HepG2 (cell line): ENCODE measurements at regions not wholly inside any gene's neighbourhood (a gene's known extent, or its start where the extent isn't known, plus 50 kb on each side); places are given as distances from the start of the nearest gene placed in this dataset.

Experiments
- ATAC-seq: fragments of 200-7000 bp; cut with Tn5 transposase; 3 replicates; pipeline ENCODE4 v1.9.1; 2020; ENCODE audit warnings: mild to moderate bottlenecking, moderate library complexity
- BruUV-seq: library from RNA; stranded (reverse); fragments of 400-500 nt; replicated peaks from 2 replicates; lab custom pipeline; 2021; lab: Mats Ljungman, UMichigan
- CTCF ChIA-PET: fragments of 300-600 bp; formaldehyde crosslinking; extraction: SDS; loops from one replicate; lab custom pipeline; 2021; ENCODE audit warnings: low total read pairs, inconsistent platforms, low intra/inter-chr PET ratio; lab: Yijun Ruan, JAX
- POLR2A ChIA-PET: fragments of 350-600 bp; sonication (Branson Sonifier 250); formaldehyde crosslinking; loops from one replicate; lab custom pipeline; 2020; ENCODE audit warnings: antibody characterized with exemption, inconsistent platforms; lab: Yijun Ruan, JAX
- DNase-seq: peaks from one replicate; pipeline ENCODE4 v3.0.0-alpha.2; 2015; ENCODE audit warnings: low spot score
- FAIRE-seq: peaks from 3 replicates; lab custom pipeline; 2011; peaks lifted over from hg19 to GRCh38; lab: Jason Lieb, UNC
- H2AFZ ChIP-seq: one replicate; pipeline ENCODE4 v1.6.1; 2011; ENCODE audit warnings: low read length, inconsistent platforms
- H3K27ac ChIP-seq: fragments of 300-600 bp; 3 replicates; pipeline ENCODE4 v1.8.0; 2011; ENCODE audit warnings: mixed run types, mild to moderate bottlenecking, mixed read lengths, low read length, inconsistent platforms; ENCODE audit not compliant: insufficient read depth; ENCODE audit errors: extremely low read length
- H3K27me3 ChIP-seq, 2 experiments: fragments of 200-600 bp in 1 of 2; 2 replicates in 1 of 2; 3 replicates in 1 of 2; pipeline versions ENCODE4 v1.6.0 to v1.8.0; 2011; ENCODE audit warnings: low read length in 2 of 2, mild to moderate bottlenecking in 2 of 2, moderate library complexity in 2 of 2, inconsistent platforms in 1 of 2; ENCODE audit not compliant: insufficient read depth in 2 of 2, control insufficient read depth in 1 of 2
- H3K36me3 ChIP-seq, 2 experiments: fragments of 200-600 bp in 1 of 2; replicated peaks in 1 of 2; 2 replicates in 1 of 2; 3 replicates in 1 of 2; pipeline versions ENCODE4 v1.5.1 to v1.8.0; 2011; ENCODE audit warnings: low read length in 2 of 2, inconsistent platforms in 1 of 2; ENCODE audit not compliant: insufficient read depth in 2 of 2, control insufficient read depth in 1 of 2
- H3K4me1 ChIP-seq: 2 replicates; pipeline ENCODE4 v1.5.1; 2012; ENCODE audit warnings: low read length, inconsistent platforms; ENCODE audit not compliant: insufficient read depth
- H3K4me2 ChIP-seq: 2 replicates; pipeline ENCODE4 v1.6.0; 2011; ENCODE audit warnings: low read depth, low read length, inconsistent platforms
- H3K4me3 ChIP-seq, 3 experiments: fragments of 200-600 bp in 1 of 3; sonication (generic), shearing (Covaris generic) in 1 of 3; replicated peaks in 1 of 3; 2 replicates each; pipeline ENCODE4 v1.5.1; 2011 to 2016; ENCODE audit warnings: low read length in 3 of 3, inconsistent platforms in 2 of 3, low read depth in 2 of 3, mild to moderate bottlenecking in 2 of 3, control low read depth in 1 of 3, mixed read lengths in 1 of 3; ENCODE audit not compliant: insufficient read depth in 1 of 3
- H3K79me2 ChIP-seq: one replicate; pipeline ENCODE4 v1.6.1; 2011; ENCODE audit warnings: low read length, inconsistent platforms; ENCODE audit not compliant: insufficient read depth
- H3K9ac ChIP-seq: 2 replicates; pipeline ENCODE4 v1.6.0; 2011; ENCODE audit warnings: mild to moderate bottlenecking, low read depth, low read length, inconsistent platforms; ENCODE audit not compliant: insufficient read depth
- H3K9me3 ChIP-seq: 2 replicates; pipeline ENCODE4 v1.5.1; 2012; ENCODE audit warnings: mild to moderate bottlenecking, low read length
- H4K20me1 ChIP-seq: 2 replicates; pipeline ENCODE4 v1.6.0; 2011; ENCODE audit warnings: inconsistent platforms, mild to moderate bottlenecking, low read length, moderate library complexity; ENCODE audit not compliant: insufficient read depth
- CEBPB ChIP-seq: IDR thresholded peaks from 2 replicates; pipeline ENCODE4 v1.6.1; 2011; ENCODE audit warnings: low read depth, low read length, improper control_type of control experiment, borderline replicate concordance
- CENPX ChIP-seq: sonication (generic); formaldehyde crosslinking; IDR thresholded peaks from 2 replicates; pipeline ENCODE4 v1.9.0; 2021; ENCODE audit warnings: mild to moderate bottlenecking, missing genetic modification reagents, moderate library complexity
- ELF1 ChIP-seq: sonication (generic); formaldehyde crosslinking; IDR thresholded peaks from 2 replicates; pipeline ENCODE4 v1.4.0; 2020; ENCODE audit warnings: missing genetic modification reagents
- GFI1 ChIP-seq: sonication (generic); formaldehyde crosslinking; IDR thresholded peaks from 2 replicates; pipeline ENCODE4 v1.5.0; 2020; ENCODE audit warnings: missing genetic modification reagents, mild to moderate bottlenecking, borderline replicate concordance
- KDM2A ChIP-seq: sonication (generic); formaldehyde crosslinking; IDR thresholded peaks from 2 replicates; pipeline ENCODE4 v1.4.0; 2020; ENCODE audit warnings: low read depth, missing genetic modification reagents, borderline replicate concordance
- MIER2 ChIP-seq: IDR thresholded peaks from 2 replicates; pipeline ENCODE4 v1.6.1; 2016; ENCODE audit warnings: missing biosample characterization, missing genetic modification reagents
- NFATC3 ChIP-seq: sonication (generic); formaldehyde crosslinking; IDR thresholded peaks from 2 replicates; pipeline ENCODE4 v1.5.1; 2020; ENCODE audit warnings: mild to moderate bottlenecking, missing genetic modification reagents
- SIN3A ChIP-seq: IDR thresholded peaks from 2 replicates; pipeline ENCODE4 v1.6.1; 2011; ENCODE audit warnings: low read depth, mild to moderate bottlenecking, control low read depth, low read length, borderline replicate concordance
- TAF15 ChIP-seq: fragments of 200-400 bp; formaldehyde crosslinking; IDR thresholded peaks from one replicate; pipeline ENCODE4 v1.6.1; 2018; ENCODE audit warnings: mild to moderate bottlenecking, low read depth, low read length; ENCODE audit not compliant: poor library complexity, severe bottlenecking
- TBX2 ChIP-seq: sonication (generic); formaldehyde crosslinking; IDR thresholded peaks from 2 replicates; pipeline ENCODE4 v1.5.0; 2020; ENCODE audit warnings: missing genetic modification reagents, mild to moderate bottlenecking, borderline replicate concordance
- TP53 ChIP-seq: sonication (generic); formaldehyde crosslinking; conservative IDR thresholded peaks from 2 replicates; pipeline ENCODE4 v1.4.0; 2020; ENCODE audit warnings: missing genetic modification reagents
- WGBS: methylation state at CpG from one replicate; pipeline ENCODE4 v1.1.6; 2017; ENCODE audit warnings: low lambda C conversion rate; 5-methylcytosine and 5-hydroxymethylcytosine counted together
- in situ Hi-C: cut with HindIII; loops from 2 replicates; pipeline ENCODE4 v1.10.0; 2017; ENCODE audit warnings: low pct_unique_long_range_greater_than_20kb; ENCODE audit not compliant: extremely low pct_ligation_motif_present
- intact Hi-C: fragments of 100-400 bp; cut with micrococcal nuclease; formaldehyde crosslinking; loops from one replicate; pipeline ENCODE4 v1.10.0; 2022; ENCODE audit not compliant: unreplicated experiment
- TF ChIP-seq, protein P1 (sequence below): sonication (generic); formaldehyde crosslinking; conservative IDR thresholded peaks from 2 replicates; pipeline ENCODE4 v1.8.0; 2022; ENCODE audit warnings: low read depth, missing genetic modification reagents
- TF ChIP-seq, protein P2 (sequence below), 2 experiments: IDR thresholded peaks; 2 replicates each; pipeline ENCODE4 v1.6.1; 2011 to 2012; ENCODE audit warnings: low read length in 2 of 2, borderline replicate concordance in 1 of 2, low read depth in 1 of 2, mild to moderate bottlenecking in 1 of 2, moderate library complexity in 1 of 2
- TF ChIP-seq, protein P3 (sequence below): sonication (generic); formaldehyde crosslinking; IDR thresholded peaks from 2 replicates; pipeline ENCODE4 v1.4.0; 2020; ENCODE audit warnings: missing genetic modification reagents

DNA sequence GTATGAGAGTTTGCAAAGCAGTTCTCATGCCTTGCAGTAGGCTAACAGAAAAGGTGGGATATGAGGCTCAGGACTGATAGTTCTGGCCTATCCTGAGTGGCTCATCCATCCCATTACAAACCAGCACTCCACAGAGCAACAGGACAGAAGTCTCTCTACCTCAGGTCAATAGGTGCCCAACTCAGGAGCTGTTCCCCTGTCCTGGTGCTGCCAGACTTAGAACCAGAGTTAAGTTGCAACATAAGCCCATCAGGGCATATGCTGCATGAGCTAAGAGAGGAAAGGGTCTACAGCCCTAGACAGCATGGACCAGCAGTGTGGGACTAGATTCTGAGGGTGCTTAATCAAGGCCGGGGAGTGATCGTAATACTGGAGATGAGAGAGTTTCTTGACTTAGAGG lies 104.8 kb upstream of the ECI2 start:
- Histone ChIP-seq H3K79me2 (no peaks in the 10 kb centered on the region), H3K4me3 (no peak overlapping the region), H3K4me1 (no peaks in the 10 kb centered on the region), H3K27ac (no peak overlapping the region), H3K9me3 (peaks cover 14% of the 10 kb centered on the region), H3K9ac (no peak overlapping the region), H3K4me2 (no peak overlapping the region), H3K27me3 (no peaks in the 10 kb centered on the region; a peak in 1 of 5 replicates), H3K36me3 (no peaks in the 10 kb centered on the region)
- CTCF ChIA-PET, result no interaction called here
- in situ Hi-C loops, result no loop called here
- no peak for FAIRE-seq
- DNase-seq, result no peak
- TF ChIP-seq, protein P1, sequence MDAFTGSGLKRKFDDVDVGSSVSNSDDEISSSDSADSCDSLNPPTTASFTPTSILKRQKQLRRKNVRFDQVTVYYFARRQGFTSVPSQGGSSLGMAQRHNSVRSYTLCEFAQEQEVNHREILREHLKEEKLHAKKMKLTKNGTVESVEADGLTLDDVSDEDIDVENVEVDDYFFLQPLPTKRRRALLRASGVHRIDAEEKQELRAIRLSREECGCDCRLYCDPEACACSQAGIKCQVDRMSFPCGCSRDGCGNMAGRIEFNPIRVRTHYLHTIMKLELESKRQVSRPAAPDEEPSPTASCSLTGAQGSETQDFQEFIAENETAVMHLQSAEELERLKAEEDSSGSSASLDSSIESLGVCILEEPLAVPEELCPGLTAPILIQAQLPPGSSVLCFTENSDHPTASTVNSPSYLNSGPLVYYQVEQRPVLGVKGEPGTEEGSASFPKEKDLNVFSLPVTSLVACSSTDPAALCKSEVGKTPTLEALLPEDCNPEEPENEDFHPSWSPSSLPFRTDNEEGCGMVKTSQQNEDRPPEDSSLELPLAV (CRISPR knock-in tag), result no peak
- TF ChIP-seq TAF15 (no peak), CEBPB (no peak), SIN3A (no peak), TP53 (CRISPR knock-in tag) (no peak), NFATC3 (CRISPR knock-in tag) (no peak), MIER2 (peak; percentile 67), KDM2A (CRISPR knock-in tag) (no peak), ELF1 (CRISPR knock-in tag) (no peak), GFI1 (no peak), CENPX (CRISPR knock-in tag) (no peak), TBX2 (CRISPR knock-in tag) (no peak)
- TF ChIP-seq, protein P2, sequence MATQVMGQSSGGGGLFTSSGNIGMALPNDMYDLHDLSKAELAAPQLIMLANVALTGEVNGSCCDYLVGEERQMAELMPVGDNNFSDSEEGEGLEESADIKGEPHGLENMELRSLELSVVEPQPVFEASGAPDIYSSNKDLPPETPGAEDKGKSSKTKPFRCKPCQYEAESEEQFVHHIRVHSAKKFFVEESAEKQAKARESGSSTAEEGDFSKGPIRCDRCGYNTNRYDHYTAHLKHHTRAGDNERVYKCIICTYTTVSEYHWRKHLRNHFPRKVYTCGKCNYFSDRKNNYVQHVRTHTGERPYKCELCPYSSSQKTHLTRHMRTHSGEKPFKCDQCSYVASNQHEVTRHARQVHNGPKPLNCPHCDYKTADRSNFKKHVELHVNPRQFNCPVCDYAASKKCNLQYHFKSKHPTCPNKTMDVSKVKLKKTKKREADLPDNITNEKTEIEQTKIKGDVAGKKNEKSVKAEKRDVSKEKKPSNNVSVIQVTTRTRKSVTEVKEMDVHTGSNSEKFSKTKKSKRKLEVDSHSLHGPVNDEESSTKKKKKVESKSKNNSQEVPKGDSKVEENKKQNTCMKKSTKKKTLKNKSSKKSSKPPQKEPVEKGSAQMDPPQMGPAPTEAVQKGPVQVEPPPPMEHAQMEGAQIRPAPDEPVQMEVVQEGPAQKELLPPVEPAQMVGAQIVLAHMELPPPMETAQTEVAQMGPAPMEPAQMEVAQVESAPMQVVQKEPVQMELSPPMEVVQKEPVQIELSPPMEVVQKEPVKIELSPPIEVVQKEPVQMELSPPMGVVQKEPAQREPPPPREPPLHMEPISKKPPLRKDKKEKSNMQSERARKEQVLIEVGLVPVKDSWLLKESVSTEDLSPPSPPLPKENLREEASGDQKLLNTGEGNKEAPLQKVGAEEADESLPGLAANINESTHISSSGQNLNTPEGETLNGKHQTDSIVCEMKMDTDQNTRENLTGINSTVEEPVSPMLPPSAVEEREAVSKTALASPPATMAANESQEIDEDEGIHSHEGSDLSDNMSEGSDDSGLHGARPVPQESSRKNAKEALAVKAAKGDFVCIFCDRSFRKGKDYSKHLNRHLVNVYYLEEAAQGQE (IDR thresholded peaks at IDR 0.05; ENCODE audit: borderline replicate concordance in 1 of 2, low read depth in 1 of 2, low read length in 2 of 2), result peak in 1 of 2 experiments; percentile 65; a peak in 2 of 4 replicates
- TF ChIP-seq, protein P3, sequence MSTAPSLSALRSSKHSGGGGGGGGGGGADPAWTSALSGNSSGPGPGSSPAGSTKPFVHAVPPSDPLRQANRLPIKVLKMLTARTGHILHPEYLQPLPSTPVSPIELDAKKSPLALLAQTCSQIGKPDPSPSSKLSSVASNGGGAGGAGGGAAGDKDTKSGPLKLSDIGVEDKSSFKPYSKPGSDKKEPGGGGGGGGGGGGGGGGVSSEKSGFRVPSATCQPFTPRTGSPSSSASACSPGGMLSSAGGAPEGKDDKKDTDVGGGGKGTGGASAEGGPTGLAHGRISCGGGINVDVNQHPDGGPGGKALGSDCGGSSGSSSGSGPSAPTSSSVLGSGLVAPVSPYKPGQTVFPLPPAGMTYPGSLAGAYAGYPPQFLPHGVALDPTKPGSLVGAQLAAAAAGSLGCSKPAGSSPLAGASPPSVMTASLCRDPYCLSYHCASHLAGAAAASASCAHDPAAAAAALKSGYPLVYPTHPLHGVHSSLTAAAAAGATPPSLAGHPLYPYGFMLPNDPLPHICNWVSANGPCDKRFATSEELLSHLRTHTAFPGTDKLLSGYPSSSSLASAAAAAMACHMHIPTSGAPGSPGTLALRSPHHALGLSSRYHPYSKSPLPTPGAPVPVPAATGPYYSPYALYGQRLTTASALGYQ (CRISPR knock-in tag), result no peak
- TF ChIP-seq, all 625 proteins: peak for 2
- Histone ChIP-seq H2AFZ (no peak overlapping the region), H4K20me1 (no peaks in the 10 kb centered on the region)
- no TSS peak for BruUV-seq
- 67% methylated on average over 2 of the region's 2 CpGs for WGBS
- no peak; the same call in 2 of the 3 replicates for ATAC-seq
- POLR2A ChIA-PET, result no interaction called here
- intact Hi-C loops, result no loop called here
